ENCODE measurements at regions not wholly inside any gene's neighbourhood (a gene's known extent, or its start where the extent isn't known, plus 50 kb on each side); places are given as distances from the start of the nearest gene placed in this dataset.
"Not testable (repeated sequence)": the region's sequence is repeated elsewhere in the genome, so short reads cannot be mapped to it uniquely, and the experiment has no call there.

- no peak overlapping the region for H3K27ac Mint-ChIP-seq (ENCODE audit: unreplicated experiment)
- TF ChIP-seq, protein P1, sequence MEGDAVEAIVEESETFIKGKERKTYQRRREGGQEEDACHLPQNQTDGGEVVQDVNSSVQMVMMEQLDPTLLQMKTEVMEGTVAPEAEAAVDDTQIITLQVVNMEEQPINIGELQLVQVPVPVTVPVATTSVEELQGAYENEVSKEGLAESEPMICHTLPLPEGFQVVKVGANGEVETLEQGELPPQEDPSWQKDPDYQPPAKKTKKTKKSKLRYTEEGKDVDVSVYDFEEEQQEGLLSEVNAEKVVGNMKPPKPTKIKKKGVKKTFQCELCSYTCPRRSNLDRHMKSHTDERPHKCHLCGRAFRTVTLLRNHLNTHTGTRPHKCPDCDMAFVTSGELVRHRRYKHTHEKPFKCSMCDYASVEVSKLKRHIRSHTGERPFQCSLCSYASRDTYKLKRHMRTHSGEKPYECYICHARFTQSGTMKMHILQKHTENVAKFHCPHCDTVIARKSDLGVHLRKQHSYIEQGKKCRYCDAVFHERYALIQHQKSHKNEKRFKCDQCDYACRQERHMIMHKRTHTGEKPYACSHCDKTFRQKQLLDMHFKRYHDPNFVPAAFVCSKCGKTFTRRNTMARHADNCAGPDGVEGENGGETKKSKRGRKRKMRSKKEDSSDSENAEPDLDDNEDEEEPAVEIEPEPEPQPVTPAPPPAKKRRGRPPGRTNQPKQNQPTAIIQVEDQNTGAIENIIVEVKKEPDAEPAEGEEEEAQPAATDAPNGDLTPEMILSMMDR (IDR thresholded peaks at IDR 0.05; ENCODE audit: partially characterized antibody, unreplicated experiment): no peak
- H3K4me3 Mint-ChIP-seq (ENCODE audit: unreplicated experiment): no peak overlapping the region
- H3K36me3 Mint-ChIP-seq (ENCODE audit: unreplicated experiment): peaks cover 5% of the 10 kb centered on the region
- peaks cover 8% of the 10 kb centered on the region for H3K27me3 Mint-ChIP-seq (ENCODE audit: unreplicated experiment)
- H3K9me3 Mint-ChIP-seq (ENCODE audit: unreplicated experiment): peaks cover 3% of the 10 kb centered on the region
- DNase-seq: no peak
- H3K4me1 Mint-ChIP-seq (ENCODE audit: low read depth, unreplicated experiment): peaks cover 16% of the 10 kb centered on the region
Measured at GRCh38 chr19:33866696-33867095, 70.0 kb downstream of the KCTD15 start.

- H3K27me3 Mint-ChIP-seq (ENCODE audit: unreplicated experiment): peaks cover 6% of the 10 kb centered on the region
- peaks cover 16% of the 10 kb centered on the region for H3K4me1 Mint-ChIP-seq (ENCODE audit: low read depth, unreplicated experiment)
- H3K4me3 Mint-ChIP-seq (ENCODE audit: unreplicated experiment): no peak overlapping the region
- H3K27ac Mint-ChIP-seq (ENCODE audit: unreplicated experiment): peak overlapping the region; percentile 86
- H3K9me3 Mint-ChIP-seq (ENCODE audit: unreplicated experiment): peaks cover 3% of the 10 kb centered on the region
- peaks cover 5% of the 10 kb centered on the region for H3K36me3 Mint-ChIP-seq (ENCODE audit: unreplicated experiment)
- no peak for DNase-seq
- TF ChIP-seq, protein P1 (IDR thresholded peaks at IDR 0.05; ENCODE audit: partially characterized antibody, unreplicated experiment): no peak
Measured at GRCh38 chr19:33868076-33868735, 71.5 kb downstream of the KCTD15 start.

- peak overlapping the region; percentile 20 for H3K4me3 Mint-ChIP-seq (ENCODE audit: unreplicated experiment)
- no peak for DNase-seq
- H3K36me3 Mint-ChIP-seq (ENCODE audit: unreplicated experiment): peaks cover 5% of the 10 kb centered on the region
- peaks cover 6% of the 10 kb centered on the region for H3K27me3 Mint-ChIP-seq (ENCODE audit: unreplicated experiment)
- TF ChIP-seq, protein P1 (IDR thresholded peaks at IDR 0.05; ENCODE audit: partially characterized antibody, unreplicated experiment): no peak
- H3K4me1 Mint-ChIP-seq (ENCODE audit: low read depth, unreplicated experiment): peaks cover 16% of the 10 kb centered on the region
- peaks cover 3% of the 10 kb centered on the region for H3K9me3 Mint-ChIP-seq (ENCODE audit: unreplicated experiment)
- peak overlapping the region; percentile 86 for H3K27ac Mint-ChIP-seq (ENCODE audit: unreplicated experiment)
Measured at GRCh38 chr19:33868788-33869412, 72.2 kb downstream of the KCTD15 start.

- not testable (repeated sequence) for H3K9me3 Mint-ChIP-seq (ENCODE audit: unreplicated experiment); H3K27me3 Mint-ChIP-seq (ENCODE audit: unreplicated experiment); H3K27ac Mint-ChIP-seq (ENCODE audit: unreplicated experiment); DNase-seq; H3K4me3 Mint-ChIP-seq (ENCODE audit: unreplicated experiment); H3K36me3 Mint-ChIP-seq (ENCODE audit: unreplicated experiment)
- H3K4me1 Mint-ChIP-seq (ENCODE audit: low read depth, unreplicated experiment): peaks cover 18% of the 10 kb centered on the region
Measured at GRCh38 chr19:33870298-33870932, 73.7 kb downstream of the KCTD15 start.

- no peak overlapping the region for H3K27ac Mint-ChIP-seq (ENCODE audit: unreplicated experiment)
Measured at GRCh38 chr19:33871605-33872004, 74.9 kb downstream of the KCTD15 start.

More at GRCh38 chr19:33871605-33872004, 74.9 kb downstream of the KCTD15 start:
- Mint-ChIP-seq H3K4me1 (ENCODE audit: low read depth, unreplicated experiment) (peaks cover 20% of the 10 kb centered on the region), H3K9me3 (ENCODE audit: unreplicated experiment) (no peaks in the 10 kb centered on the region), H3K27me3 (ENCODE audit: unreplicated experiment) (peaks cover under 1% of the 10 kb centered on the region), H3K4me3 (ENCODE audit: unreplicated experiment) (no peak overlapping the region), H3K36me3 (ENCODE audit: unreplicated experiment) (no peaks in the 10 kb centered on the region)
- TF ChIP-seq, protein P1 (IDR thresholded peaks at IDR 0.05; ENCODE audit: partially characterized antibody, unreplicated experiment): no peak
- no peak for DNase-seq
